ENCODE measurements at regions not wholly inside any gene's neighbourhood (a gene's known extent, or its start where the extent isn't known, plus 50 kb on each side); places are given as distances from the start of the nearest gene placed in this dataset.

- TF ChIP-seq EZH2 (IDR thresholded peaks at IDR 0.05; ENCODE audit: borderline replicate concordance, control insufficient read depth, low read depth, low read length) (no peak), POLR2AphosphoS5 (IDR thresholded peaks at IDR 0.05; ENCODE audit: low read length) (no peak), ATF7 (IDR thresholded peaks at IDR 0.05; ENCODE audit: low read depth) (no peak), CUX1 (IDR thresholded peaks at IDR 0.05; ENCODE audit: insufficient replicate concordance, low read depth, low read length) (no peak), JUND (IDR thresholded peaks at IDR 0.05; ENCODE audit: low read depth, low read length) (no peak), HCFC1 (IDR thresholded peaks at IDR 0.05; ENCODE audit: low read length) (no peak), SPI1 (IDR thresholded peaks at IDR 0.05; ENCODE audit: borderline replicate concordance, insufficient read depth, low read depth, low read length) (no peak), ZBTB33 (IDR thresholded peaks at IDR 0.05) (no peak), ZNF207 (IDR thresholded peaks at IDR 0.05; ENCODE audit: borderline replicate concordance) (no peak), RAD21 (IDR thresholded peaks at IDR 0.05; ENCODE audit: insufficient read depth, low read depth, low read length) (no peak), POLR2A (IDR thresholded peaks at IDR 0.05; ENCODE audit: low read depth, low read length) (no peak)
- TF ChIP-seq, protein P1, sequence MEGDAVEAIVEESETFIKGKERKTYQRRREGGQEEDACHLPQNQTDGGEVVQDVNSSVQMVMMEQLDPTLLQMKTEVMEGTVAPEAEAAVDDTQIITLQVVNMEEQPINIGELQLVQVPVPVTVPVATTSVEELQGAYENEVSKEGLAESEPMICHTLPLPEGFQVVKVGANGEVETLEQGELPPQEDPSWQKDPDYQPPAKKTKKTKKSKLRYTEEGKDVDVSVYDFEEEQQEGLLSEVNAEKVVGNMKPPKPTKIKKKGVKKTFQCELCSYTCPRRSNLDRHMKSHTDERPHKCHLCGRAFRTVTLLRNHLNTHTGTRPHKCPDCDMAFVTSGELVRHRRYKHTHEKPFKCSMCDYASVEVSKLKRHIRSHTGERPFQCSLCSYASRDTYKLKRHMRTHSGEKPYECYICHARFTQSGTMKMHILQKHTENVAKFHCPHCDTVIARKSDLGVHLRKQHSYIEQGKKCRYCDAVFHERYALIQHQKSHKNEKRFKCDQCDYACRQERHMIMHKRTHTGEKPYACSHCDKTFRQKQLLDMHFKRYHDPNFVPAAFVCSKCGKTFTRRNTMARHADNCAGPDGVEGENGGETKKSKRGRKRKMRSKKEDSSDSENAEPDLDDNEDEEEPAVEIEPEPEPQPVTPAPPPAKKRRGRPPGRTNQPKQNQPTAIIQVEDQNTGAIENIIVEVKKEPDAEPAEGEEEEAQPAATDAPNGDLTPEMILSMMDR (IDR thresholded peaks at IDR 0.05 in 2 of 3, conservative IDR thresholded peaks at IDR 0.05 in 1 of 3; ENCODE audit: control insufficient read depth in 2 of 3, extremely low read depth in 1 of 3, insufficient read depth in 1 of 3, low read depth in 3 of 3, low read length in 3 of 3), result no peak
These were observed 189.2 kb downstream of the PLPP4 start for GRCh38 chr10:120646159-120646732.

Data from GM12878 (cell line).